Liver (tissue), 3 donors: ENCODE measurements at regions not wholly inside any gene's neighbourhood (a gene's known extent, or its start where the extent isn't known, plus 50 kb on each side); places are given as distances from the start of the nearest gene placed in this dataset.

Experiments used
- EGR1 ChIP-seq, 2 donors: IDR thresholded peaks; 2 replicates each; pipeline ENCODE4 v1.6.1; 2016 to 2018; ENCODE audit warnings: antibody characterized with exemption in 2 of 2, low read depth in 2 of 2
- GABPA ChIP-seq, 2 donors: IDR thresholded peaks in 1 of 2; conservative IDR thresholded peaks in 1 of 2; 2 replicates each; pipeline ENCODE4 v1.6.1; 2016; ENCODE audit warnings: antibody characterized with exemption in 2 of 2, mild to moderate bottlenecking in 1 of 2, moderate library complexity in 1 of 2
- JUND ChIP-seq, 2 donors: IDR thresholded peaks; 2 replicates each; pipeline ENCODE4 v1.6.1; 2016; ENCODE audit warnings: antibody characterized with exemption in 2 of 2
- MAX ChIP-seq: IDR thresholded peaks from 2 replicates; pipeline ENCODE4 v1.6.1; 2016; ENCODE audit warnings: antibody characterized with exemption
- RAD21 ChIP-seq, 2 donors: IDR thresholded peaks; 2 replicates each; pipeline ENCODE4 v1.6.1; 2016; ENCODE audit warnings: antibody characterized with exemption in 2 of 2, mild to moderate bottlenecking in 2 of 2
- REST ChIP-seq: IDR thresholded peaks from 2 replicates; pipeline ENCODE4 v1.6.1; 2016; ENCODE audit warnings: antibody characterized with exemption, mild to moderate bottlenecking
- YY1 ChIP-seq: IDR thresholded peaks from 2 replicates; pipeline ENCODE4 v1.6.1; 2016; ENCODE audit warnings: antibody characterized with exemption, mild to moderate bottlenecking
- TF ChIP-seq, protein P1 (sequence below): fragments of 150-350 bp; IDR thresholded peaks from 2 replicates; pipeline ENCODE4 v1.5.1; 2017; ENCODE audit warnings: improper control_type of control experiment, low read depth, low read length; ENCODE audit not compliant: missing input control
- donor health status: healthy.
- donor health status: healthy.

DNA sequence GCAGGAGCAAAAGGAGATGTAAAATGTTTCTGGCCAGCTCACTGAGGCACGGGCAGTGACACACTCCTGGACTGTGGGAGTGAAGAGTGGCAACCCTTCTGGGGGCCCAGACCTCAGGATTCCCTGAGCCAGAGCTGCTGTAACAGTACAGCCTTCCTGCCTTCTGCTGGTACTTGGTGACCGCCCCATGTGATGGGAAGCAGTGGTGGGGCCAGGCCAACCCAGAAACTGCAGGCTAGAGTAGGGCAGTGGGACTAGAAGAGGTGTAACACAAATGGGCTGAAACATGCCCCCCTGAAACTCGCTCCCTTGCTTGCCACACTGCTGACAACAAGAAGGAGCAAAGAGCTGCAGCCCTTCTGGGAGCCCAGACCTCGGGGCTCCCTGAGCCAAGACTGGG, 217.1 kb upstream of the TRPC4 start:
- TF ChIP-seq, protein P1, sequence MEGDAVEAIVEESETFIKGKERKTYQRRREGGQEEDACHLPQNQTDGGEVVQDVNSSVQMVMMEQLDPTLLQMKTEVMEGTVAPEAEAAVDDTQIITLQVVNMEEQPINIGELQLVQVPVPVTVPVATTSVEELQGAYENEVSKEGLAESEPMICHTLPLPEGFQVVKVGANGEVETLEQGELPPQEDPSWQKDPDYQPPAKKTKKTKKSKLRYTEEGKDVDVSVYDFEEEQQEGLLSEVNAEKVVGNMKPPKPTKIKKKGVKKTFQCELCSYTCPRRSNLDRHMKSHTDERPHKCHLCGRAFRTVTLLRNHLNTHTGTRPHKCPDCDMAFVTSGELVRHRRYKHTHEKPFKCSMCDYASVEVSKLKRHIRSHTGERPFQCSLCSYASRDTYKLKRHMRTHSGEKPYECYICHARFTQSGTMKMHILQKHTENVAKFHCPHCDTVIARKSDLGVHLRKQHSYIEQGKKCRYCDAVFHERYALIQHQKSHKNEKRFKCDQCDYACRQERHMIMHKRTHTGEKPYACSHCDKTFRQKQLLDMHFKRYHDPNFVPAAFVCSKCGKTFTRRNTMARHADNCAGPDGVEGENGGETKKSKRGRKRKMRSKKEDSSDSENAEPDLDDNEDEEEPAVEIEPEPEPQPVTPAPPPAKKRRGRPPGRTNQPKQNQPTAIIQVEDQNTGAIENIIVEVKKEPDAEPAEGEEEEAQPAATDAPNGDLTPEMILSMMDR = no peak
- TF ChIP-seq YY1 (no peak), JUND (IDR thresholded peaks at IDR 0.05) (no peak), RAD21 (IDR thresholded peaks at IDR 0.05) (no peak), MAX (no peak), EGR1 (IDR thresholded peaks at IDR 0.05; ENCODE audit: low read depth in 2 of 2) (no peak), GABPA (IDR thresholded peaks at IDR 0.05 in 1 of 2, conservative IDR thresholded peaks at IDR 0.05 in 1 of 2) (no peak), REST (no peak)
